HG02588 (cell line): ENCODE measurements at regions not wholly inside any gene's neighbourhood (a gene's known extent, or its start where the extent isn't known, plus 50 kb on each side); places are given as distances from the start of the nearest gene placed in this dataset.
"Not testable (repeated sequence)": the region's sequence is repeated elsewhere in the genome, so short reads cannot be mapped to it uniquely, and the experiment has no call there.

Experiments
- ATAC-seq: cut with Tn5 transposase; IDR thresholded peaks from one replicate; pipeline ENCODE4 v1.9.1; 2021; ENCODE audit warnings: mild to moderate bottlenecking, moderate library complexity; ENCODE audit not compliant: unreplicated experiment

- ATAC-seq = no peak
These were observed 273.5 kb upstream of the ADGRL3 start for GRCh38 chr4:60926624-60927023.

GRCh38 chr4:60930866-60931265 is 269.3 kb upstream of the ADGRL3 start:
- ATAC-seq = no peak

GRCh38 chr4:60934566-60935295 is 265.4 kb upstream of the ADGRL3 start:
- no peak for ATAC-seq

GRCh38 chr4:60938181-60938580 is 261.9 kb upstream of the ADGRL3 start:
- ATAC-seq = no peak

GRCh38 chr4:60938621-60939020 is 261.5 kb upstream of the ADGRL3 start:
- ATAC-seq = no peak

GRCh38 chr4:60944060-60944459 is 256.1 kb upstream of the ADGRL3 start:
- ATAC-seq = no peak

- ATAC-seq = no peak
These were observed 254.5 kb upstream of the ADGRL3 start for GRCh38 chr4:60945641-60946040.

GRCh38 chr4:60948008-60948407 is 252.1 kb upstream of the ADGRL3 start:
- no peak for ATAC-seq

- no peak for ATAC-seq
These were observed 247.2 kb upstream of the ADGRL3 start for GRCh38 chr4:60952921-60953320.

- no peak for ATAC-seq
These were observed 246.3 kb upstream of the ADGRL3 start for GRCh38 chr4:60953826-60954225.

- ATAC-seq = no peak
These were observed 237.8 kb upstream of the ADGRL3 start for GRCh38 chr4:60962286-60962685.

- ATAC-seq = no peak
These were observed 218.6 kb upstream of the ADGRL3 start for GRCh38 chr4:60981534-60981933.

GRCh38 chr4:60989141-60989540 is 211.0 kb upstream of the ADGRL3 start:
- no peak for ATAC-seq

- no peak for ATAC-seq
These were observed 208.1 kb upstream of the ADGRL3 start for GRCh38 chr4:60992037-60992436.

- ATAC-seq = no peak
These were observed 196.8 kb upstream of the ADGRL3 start for GRCh38 chr4:61003301-61003700.

GRCh38 chr4:61004651-61005170 is 195.4 kb upstream of the ADGRL3 start:
- no peak for ATAC-seq

GRCh38 chr4:61011051-61011450 is 189.1 kb upstream of the ADGRL3 start:
- no peak for ATAC-seq

- ATAC-seq = not testable (repeated sequence)
These were observed 188.2 kb upstream of the ADGRL3 start for GRCh38 chr4:61011936-61012335.

GRCh38 chr4:61024610-61025009 is 175.5 kb upstream of the ADGRL3 start:
- no peak for ATAC-seq

GRCh38 chr4:61027939-61028338 is 172.2 kb upstream of the ADGRL3 start:
- ATAC-seq = no peak

GRCh38 chr4:61036071-61036684 is 163.9 kb upstream of the ADGRL3 start:
- no peak for ATAC-seq

- ATAC-seq = no peak
These were observed 158.6 kb upstream of the ADGRL3 start for GRCh38 chr4:61041527-61041926.
